ENCODE measurements at regions not wholly inside any gene's neighbourhood (a gene's known extent, or its start where the extent isn't known, plus 50 kb on each side); places are given as distances from the start of the nearest gene placed in this dataset.
A peak's percentile ranks its signal among the peaks of the same experiment; 100 is the strongest.

GRCh38 chr2:75925331-75926024 is 214.8 kb upstream of the GCFC2 start:
- POLR2A ChIA-PET = no interaction called here
- H3K4me3 ChIP-seq (ENCODE audit: low read depth, low read length) = no peak overlapping the region
- TF ChIP-seq, protein P1, sequence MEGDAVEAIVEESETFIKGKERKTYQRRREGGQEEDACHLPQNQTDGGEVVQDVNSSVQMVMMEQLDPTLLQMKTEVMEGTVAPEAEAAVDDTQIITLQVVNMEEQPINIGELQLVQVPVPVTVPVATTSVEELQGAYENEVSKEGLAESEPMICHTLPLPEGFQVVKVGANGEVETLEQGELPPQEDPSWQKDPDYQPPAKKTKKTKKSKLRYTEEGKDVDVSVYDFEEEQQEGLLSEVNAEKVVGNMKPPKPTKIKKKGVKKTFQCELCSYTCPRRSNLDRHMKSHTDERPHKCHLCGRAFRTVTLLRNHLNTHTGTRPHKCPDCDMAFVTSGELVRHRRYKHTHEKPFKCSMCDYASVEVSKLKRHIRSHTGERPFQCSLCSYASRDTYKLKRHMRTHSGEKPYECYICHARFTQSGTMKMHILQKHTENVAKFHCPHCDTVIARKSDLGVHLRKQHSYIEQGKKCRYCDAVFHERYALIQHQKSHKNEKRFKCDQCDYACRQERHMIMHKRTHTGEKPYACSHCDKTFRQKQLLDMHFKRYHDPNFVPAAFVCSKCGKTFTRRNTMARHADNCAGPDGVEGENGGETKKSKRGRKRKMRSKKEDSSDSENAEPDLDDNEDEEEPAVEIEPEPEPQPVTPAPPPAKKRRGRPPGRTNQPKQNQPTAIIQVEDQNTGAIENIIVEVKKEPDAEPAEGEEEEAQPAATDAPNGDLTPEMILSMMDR (IDR thresholded peaks at IDR 0.05; ENCODE audit: insufficient read depth, low read length, missing control alignments) = no peak
- DNase-seq (ENCODE audit: low read depth, low spot score) = no peak
- CTCF ChIA-PET = no interaction called here

- no peak for DNase-seq (ENCODE audit: low read depth, low spot score)
- CTCF ChIA-PET = no interaction called here
- POLR2A ChIA-PET = no interaction called here
- TF ChIP-seq, protein P1 (IDR thresholded peaks at IDR 0.05; ENCODE audit: insufficient read depth, low read length, missing control alignments) = no peak
- H3K4me3 ChIP-seq (ENCODE audit: low read depth, low read length) = no peak overlapping the region
Measured at GRCh38 chr2:75922191-75922590, 211.5 kb upstream of the GCFC2 start.

DNA sequence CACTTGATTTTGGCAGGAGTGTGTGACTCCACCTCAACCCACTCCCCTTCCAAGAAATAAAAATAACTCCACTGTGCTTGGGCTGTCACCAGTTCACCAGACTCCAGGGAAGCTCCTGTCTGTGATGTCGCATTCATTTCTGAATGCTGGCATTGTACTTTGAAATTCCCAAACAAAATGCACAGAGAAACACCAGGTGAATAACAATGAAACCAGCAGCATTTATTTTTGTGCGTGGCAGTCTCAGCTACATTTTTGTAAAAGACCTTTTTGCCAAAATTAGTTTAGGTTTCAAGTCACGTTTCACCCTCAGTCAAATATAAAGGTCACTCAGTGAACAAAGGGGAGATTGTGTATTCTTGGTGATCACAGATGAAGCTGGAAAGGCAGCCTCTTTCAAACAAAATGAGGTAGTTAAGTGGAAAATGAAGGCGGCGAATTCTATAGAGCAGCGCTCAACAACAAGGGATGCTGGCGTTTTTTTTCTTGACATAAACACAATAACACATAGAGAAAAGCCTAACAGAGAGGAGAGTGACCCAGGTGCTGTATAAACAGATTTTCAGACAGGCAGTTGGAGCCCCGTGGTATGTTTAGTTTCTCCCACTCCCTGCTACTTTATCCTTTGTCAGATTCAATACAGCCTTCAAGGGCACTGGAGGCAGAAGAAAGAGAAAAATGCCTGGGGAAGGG is 210.3 kb upstream of the GCFC2 start:
- ChIA-PET CTCF (no interaction called here), POLR2A (no interaction called here)
- no peak overlapping the region for H3K4me3 ChIP-seq (ENCODE audit: low read depth, low read length)
- TF ChIP-seq, protein P1 (IDR thresholded peaks at IDR 0.05; ENCODE audit: insufficient read depth, low read length, missing control alignments) = no peak
- no peak for DNase-seq (ENCODE audit: low read depth, low spot score)

DNA sequence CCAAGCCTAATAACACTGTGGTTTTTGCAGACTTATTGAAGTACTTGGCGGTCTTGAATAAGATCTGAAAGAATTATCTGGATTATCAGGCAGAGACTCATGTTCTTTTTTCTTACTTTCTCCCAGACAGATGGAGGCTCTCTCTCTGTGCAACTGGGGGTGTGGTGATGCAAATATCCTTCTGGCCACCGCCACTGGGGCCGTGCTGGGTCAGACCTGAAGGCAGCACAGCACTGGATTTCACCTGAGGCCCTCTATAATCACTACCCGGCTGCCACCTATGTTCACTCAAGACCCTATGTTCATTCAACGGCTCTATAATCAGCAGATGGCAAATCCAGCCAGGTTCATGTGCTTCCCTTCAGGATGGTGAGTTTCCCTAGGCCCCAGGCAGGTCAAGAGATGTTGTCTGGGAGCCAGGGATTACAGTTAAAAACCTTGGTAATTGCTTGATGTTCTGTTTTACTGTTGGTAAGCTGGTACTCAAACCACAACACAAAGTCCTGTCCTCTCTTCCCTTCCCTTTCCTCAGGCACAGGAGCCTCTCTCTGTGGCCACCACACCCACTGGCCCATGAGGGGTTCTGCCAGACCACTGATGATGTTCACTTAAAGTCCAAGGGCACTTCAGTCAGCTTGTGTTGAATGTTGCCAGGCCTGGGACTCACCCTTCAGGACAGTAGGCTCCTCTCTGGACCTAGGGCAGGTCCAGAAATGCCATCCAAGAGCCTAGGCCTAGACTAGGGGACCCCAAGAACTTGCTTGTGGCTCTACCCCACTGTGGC is 205.3 kb upstream of the GCFC2 start:
- TF ChIP-seq, protein P1 (IDR thresholded peaks at IDR 0.05; ENCODE audit: insufficient read depth, low read length, missing control alignments) = no peak
- DNase-seq (ENCODE audit: low read depth, low spot score) = no peak
- CTCF ChIA-PET = no interaction called here
- H3K4me3 ChIP-seq (ENCODE audit: low read depth, low read length) = no peak overlapping the region
- POLR2A ChIA-PET = no interaction called here

DNA sequence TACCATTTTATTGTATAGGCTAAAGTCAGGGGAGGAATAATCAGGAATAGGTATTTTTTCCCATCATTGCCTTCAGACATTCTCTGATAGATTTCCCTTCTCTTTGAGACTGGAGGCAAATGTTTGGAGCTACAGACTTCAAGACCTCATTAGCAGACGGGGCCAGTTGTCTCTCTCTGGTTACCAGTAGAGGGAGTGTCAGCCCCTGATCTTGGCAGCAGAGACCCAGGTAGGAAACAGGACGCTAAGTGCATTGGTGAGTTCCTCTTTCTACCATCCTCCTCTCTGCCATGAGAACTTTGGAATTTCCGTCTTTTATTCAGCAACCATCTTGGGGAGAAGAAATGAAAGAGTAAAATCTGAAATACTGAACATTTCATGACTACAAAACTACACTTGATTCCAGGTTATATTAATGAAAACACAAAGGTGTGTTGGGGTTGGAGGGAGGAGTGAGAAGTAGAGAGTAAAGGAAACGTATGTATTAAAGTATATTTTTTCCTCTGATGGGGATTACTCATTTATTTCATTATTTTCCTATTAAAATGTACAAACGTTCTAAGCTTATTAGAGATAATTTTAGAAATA is 186.2 kb upstream of the GCFC2 start:
- POLR2A ChIA-PET = no interaction called here
- TF ChIP-seq, protein P1 (IDR thresholded peaks at IDR 0.05; ENCODE audit: insufficient read depth, low read length, missing control alignments) = peak; percentile 22
- no peak for DNase-seq (ENCODE audit: low read depth, low spot score)
- H3K4me3 ChIP-seq (ENCODE audit: low read depth, low read length) = no peak overlapping the region
- CTCF ChIA-PET = no interaction called here

GRCh38 chr2:75894170-75894569 is 183.5 kb upstream of the GCFC2 start:
- no peak for DNase-seq (ENCODE audit: low read depth, low spot score)
- no peak overlapping the region for H3K4me3 ChIP-seq (ENCODE audit: low read depth, low read length)
- CTCF ChIA-PET = no interaction called here
- TF ChIP-seq, protein P1 (IDR thresholded peaks at IDR 0.05; ENCODE audit: insufficient read depth, low read length, missing control alignments) = no peak
- POLR2A ChIA-PET = no interaction called here
